Uterus (tissue), 2 donors: ENCODE measurements at regions not wholly inside any gene's neighbourhood (a gene's known extent, or its start where the extent isn't known, plus 50 kb on each side); places are given as distances from the start of the nearest gene placed in this dataset.

ENCODE experiments used
- CTCF ChIP-seq, 4 experiments: fragments of 200-600 bp in 2 of 4; fragments of 450-650 bp in 2 of 4; sonication (generic) in 2 of 4; IDR thresholded peaks; one replicate each; pipeline ENCODE4 v1.5.1; 2016 to 2019; ENCODE audit warnings: antibody characterized with exemption in 4 of 4, mild to moderate bottlenecking in 2 of 4, moderate library complexity in 1 of 4
- POLR2A ChIP-seq, 2 donors: fragments of 450-650 bp; IDR thresholded peaks; one replicate each; pipeline ENCODE4 v1.6.1; 2016; ENCODE audit warnings: antibody characterized with exemption in 2 of 2, mild to moderate bottlenecking in 1 of 2, moderate library complexity in 1 of 2

GRCh38 chr14:22390824-22391461, 198.1 kb downstream of the DAD1 start:
- TF ChIP-seq CTCF (IDR thresholded peaks at IDR 0.05) (no peak), POLR2A (IDR thresholded peaks at IDR 0.05) (no peak)
